Middle frontal gyrus (tissue), 1 donor: ENCODE measurements at regions not wholly inside any gene's neighbourhood (a gene's known extent, or its start where the extent isn't known, plus 50 kb on each side); places are given as distances from the start of the nearest gene placed in this dataset.

Experiments used
- DNase-seq: peaks from one replicate; pipeline ENCODE4 v3.0.0-alpha.2; 2015; ENCODE audit warnings: low spot score; ENCODE audit errors: extremely low spot score

DNA sequence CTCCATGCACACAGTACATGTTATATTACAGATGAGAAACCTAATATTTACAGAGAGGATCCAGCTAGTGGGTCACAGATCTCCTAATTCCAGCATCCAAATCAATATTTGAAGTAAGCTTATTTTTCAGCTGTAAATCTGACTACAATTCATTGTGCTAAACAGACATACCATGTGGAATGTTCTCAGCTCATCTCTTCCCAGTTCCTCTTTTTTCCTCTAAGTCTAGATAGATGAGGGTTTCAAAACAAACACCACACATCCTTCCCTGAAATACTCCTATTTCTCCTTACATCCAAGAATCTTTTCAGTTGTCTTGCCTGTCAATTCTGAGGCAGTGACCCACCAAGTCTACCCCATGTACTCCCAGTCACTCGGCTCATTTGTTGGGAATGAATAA lies 200.7 kb upstream of the PIK3C3 start:
- no peak for DNase-seq

- DNase-seq: no peak
These were observed 201.2 kb upstream of the PIK3C3 start for GRCh38 chr18:41753826-41754225.

GRCh38 chr18:41752826-41753225 lies 202.2 kb upstream of the PIK3C3 start:
- no peak for DNase-seq

GRCh38 chr18:41751652-41752051 lies 203.4 kb upstream of the PIK3C3 start:
- no peak for DNase-seq

DNA sequence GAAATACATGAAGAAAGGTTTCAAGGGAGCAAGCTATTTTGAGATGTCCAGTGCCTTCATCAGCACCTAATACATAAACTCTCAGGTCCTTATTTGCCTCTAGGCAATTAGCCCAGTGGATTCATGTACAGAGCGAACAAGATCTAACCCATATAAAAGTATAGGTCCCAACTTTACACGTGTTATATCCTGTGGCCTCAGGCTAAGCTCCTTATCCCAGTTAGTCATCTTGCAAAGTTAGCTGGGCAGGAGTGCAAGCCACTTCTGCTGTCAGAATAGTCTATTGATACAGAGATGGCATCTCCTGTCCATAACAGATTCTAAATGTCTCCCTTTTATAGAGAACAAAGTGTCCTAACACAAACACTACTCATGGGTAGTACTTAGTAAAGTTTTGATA lies 203.9 kb upstream of the PIK3C3 start:
- DNase-seq: no peak

GRCh38 chr18:41747723-41748242 lies 207.3 kb upstream of the PIK3C3 start:
- DNase-seq: no peak

DNA sequence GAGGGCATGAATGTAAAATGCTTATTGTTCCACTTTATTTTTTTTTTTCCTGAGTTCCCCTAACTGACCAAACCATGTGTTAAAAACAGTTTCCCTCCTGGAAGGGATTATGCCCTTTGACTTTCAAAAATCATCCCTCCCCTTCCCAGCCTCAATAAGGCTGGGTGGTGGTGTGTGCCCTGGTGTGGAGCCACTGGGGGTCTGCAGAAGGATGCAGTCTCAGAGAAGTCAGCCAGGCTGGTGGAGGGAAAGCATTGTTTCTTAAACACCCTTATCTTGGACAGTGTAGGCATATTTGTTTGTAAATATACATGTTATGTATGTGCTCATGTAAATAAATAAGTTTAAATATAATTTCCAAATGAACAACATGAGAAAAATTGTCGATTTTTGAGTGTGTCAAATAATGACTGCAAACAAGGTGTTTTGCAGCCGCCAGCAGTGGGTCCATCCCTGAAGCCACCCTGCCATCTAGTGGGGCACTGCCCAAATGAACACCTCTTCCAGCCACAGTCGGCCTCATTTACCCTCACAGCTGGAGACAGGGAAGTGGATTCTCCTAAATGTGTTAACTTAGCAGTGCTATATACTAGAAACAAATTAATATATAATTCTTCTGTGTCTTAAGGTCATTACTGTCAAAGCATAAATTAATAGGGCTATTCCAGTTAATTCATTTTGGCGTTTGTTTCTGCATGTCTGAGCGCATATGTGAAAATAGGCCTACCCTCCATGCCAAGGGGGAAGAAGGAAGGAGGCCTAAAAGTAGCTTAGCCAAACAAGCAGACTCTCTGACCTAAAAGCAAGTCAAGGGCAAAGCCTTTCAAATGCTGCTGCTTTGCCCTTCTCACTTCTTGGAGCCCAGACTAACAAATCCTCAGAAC lies 209.6 kb upstream of the PIK3C3 start:
- no peak for DNase-seq

DNA sequence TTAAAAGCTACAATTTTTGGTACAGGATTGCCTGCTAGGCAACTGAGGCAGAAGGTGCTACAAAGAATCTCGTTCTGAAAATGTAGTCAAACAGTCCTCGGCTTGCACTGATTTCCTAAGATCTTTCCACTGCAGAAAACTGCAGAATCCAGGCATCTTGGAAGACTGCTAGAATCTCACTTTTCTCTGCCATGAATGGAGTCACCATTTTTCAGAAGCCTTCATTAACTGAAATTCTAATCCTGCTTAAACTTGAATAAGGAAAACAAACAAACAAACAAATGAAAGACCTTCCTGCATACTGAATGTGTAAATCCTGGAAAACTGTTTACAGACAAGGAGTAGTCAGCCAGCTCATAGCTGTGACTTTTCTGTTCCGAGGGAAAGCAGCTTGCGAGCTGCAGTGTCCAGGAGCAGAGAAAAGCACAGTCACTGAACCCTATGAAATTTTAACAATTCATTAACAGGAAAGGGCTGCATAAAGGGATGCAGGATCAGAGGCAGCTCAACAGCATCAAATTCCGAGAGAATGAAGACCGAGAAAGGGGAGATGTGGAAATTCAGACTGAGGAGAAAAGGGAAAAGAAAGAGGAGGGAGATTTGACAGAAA lies 210.5 kb upstream of the PIK3C3 start:
- DNase-seq: no peak

GRCh38 chr18:41737218-41737617 lies 217.8 kb upstream of the PIK3C3 start:
- DNase-seq: no peak

GRCh38 chr18:41734917-41735316 lies 220.1 kb upstream of the PIK3C3 start:
- no peak for DNase-seq

- no peak for DNase-seq
These were observed 222.7 kb upstream of the PIK3C3 start for GRCh38 chr18:41732356-41732755.

DNA sequence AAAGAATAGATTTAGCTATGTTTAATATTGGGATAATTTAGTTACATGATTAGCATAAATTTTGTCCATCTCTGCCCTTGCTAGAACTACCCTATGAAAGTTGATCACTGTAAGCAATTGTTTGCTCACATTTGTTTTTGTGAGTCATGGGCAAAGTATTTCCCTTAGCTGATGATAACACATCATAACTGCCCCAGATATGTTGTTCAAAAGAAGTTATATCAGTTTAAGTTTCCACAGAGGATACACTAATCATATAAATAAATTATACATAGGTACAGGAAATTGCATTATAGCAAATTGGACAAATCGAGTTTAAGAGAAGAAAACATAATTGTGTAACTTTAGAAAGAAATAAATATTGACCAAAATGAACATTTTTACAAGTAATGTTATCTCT lies 223.2 kb upstream of the PIK3C3 start:
- DNase-seq: no peak

DNA sequence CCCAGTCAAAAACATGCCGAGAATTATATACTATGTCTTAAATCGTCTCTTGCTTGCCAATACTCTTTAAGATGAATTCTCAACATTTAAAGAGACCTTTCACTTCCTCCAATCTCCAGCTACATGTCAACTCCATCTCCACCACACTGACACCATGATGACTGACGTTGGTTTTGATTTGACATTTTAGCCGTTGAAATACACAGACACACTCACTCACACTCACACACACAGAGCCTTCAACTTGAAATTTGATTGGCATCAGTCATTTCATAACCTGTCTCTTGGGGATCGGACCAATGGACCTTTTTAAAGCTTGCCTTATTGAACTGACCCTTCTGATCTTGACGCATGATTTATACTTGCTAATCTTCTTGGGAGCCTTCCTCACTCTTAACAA lies 230.8 kb upstream of the PIK3C3 start:
- DNase-seq: no peak

DNA sequence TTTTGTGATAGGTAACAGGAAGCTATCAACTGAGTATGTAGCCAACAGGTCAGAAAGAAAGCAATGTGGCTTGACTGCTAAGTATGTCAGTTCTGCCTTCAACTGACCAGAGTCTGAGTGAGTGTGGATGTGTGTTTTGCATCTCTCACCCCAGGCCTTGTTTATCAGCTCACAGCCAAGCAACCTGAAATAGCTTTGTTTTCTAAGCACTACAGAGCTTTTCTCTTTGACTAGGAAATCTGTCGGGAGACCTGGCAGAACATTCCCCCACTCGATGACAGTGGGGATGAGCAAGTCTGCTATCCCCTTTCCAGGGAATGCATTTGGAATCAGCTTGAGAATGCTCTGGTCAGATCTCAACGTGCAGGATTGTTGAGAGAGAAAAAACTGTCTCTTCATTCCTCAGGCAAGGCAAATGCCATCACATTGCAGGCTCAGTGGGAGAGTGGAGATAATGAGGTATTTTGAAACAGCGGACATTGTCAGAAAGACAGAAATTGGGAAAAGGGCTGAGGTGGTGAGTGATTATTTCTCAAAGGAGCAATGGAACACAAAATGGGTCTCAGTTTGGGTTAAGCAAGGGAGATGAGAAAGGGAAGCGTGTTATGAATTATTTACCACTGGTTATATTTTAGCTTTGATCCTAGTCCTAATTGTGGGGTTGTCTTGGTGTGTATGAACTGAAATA lies 233.8 kb upstream of the PIK3C3 start:
- DNase-seq: no peak

DNA sequence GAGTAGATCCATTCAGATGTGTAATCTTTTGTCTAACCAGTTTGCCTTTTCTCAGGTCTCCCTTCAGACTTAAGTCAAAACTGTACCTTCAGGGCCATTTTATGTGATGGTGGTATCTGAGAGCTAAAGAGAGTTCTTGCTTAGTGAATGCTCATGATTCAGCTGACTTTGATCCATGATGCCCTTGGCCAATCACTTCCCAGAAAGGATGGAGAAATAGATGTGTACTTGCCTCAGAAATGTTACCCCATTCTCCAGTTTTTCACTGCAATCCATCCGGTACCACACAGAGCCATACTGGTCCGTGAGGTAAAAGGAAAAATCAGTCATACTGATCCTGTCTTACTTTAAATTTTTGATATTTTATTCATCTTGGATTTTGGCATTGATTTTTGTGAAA lies 234.8 kb upstream of the PIK3C3 start:
- no peak for DNase-seq

- no peak for DNase-seq
These were observed 235.2 kb upstream of the PIK3C3 start for GRCh38 chr18:41719808-41720207.

DNA sequence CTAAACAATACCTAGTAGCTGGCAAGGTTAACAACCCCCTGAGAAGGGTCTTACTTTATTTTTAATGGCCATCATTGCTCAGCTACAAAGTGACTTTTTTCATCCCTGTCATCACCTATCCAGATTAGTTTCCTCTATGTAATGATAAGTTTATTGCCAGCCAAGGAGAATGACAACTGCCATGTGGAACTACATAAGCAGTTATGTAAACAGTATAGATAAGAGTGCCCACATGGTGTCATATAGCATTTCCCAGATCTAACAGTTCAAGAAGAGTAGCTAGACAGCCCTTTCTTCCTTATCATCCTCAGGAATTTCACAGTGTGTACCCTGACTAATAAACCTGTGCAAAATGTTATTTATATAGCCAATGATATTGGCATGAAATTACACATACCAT lies 240.2 kb upstream of the PIK3C3 start:
- DNase-seq: no peak

GRCh38 chr18:41713969-41714825 lies 240.8 kb upstream of the PIK3C3 start:
- DNase-seq: no peak

GRCh38 chr18:41706301-41706700 lies 248.7 kb upstream of the PIK3C3 start:
- DNase-seq: no peak

DNA sequence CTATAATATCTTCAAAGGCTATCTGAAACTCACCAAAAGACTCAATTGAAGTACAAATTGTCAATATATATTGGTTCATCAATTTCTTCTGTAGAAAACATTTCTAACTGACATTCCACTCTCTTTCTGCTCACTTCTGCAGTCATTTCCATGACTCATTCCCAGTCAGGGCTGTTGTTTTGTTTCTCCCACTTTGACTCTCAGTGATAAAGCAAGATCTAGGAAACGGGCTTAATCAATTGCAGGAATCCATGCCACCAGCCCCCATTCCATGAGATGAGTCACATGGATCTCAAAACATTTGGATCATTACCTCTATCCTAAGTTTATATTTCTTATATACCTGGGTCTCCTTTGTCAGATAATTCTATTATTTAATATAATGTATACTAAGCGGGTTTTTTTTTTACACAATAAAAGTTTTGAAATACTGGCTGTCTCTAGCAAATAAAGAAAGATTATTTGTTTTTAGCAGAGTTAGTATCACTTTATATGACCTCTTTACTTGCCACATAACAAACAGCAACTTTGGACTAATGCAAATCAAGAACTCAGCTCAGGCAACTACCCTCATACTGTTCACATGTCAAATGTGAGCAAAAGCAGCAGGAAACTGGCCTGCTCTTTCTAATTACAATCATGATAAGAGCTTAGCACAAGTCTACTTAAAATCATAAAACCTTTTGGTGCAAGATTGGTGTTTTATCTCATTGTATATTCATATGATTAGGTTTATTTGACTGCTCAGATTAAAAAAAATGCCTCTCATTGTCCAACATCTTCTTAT lies 251.1 kb upstream of the PIK3C3 start:
- DNase-seq: no peak
